GM23338 (cell line): ENCODE measurements at regions not wholly inside any gene's neighbourhood (a gene's known extent, or its start where the extent isn't known, plus 50 kb on each side); places are given as distances from the start of the nearest gene placed in this dataset.

Experiments used
- CREB1 ChIP-seq: fragments of 250-450 bp; sonication (Bioruptor Pico); IDR thresholded peaks from 2 replicates; pipeline ENCODE4 v1.5.0; 2020; ENCODE audit warnings: low read depth, mild to moderate bottlenecking, moderate library complexity
- EZH2 ChIP-seq: fragments of 200-600 bp; sonication (generic); IDR thresholded peaks from one replicate; pipeline ENCODE4 v1.8.0; 2017; ENCODE audit warnings: antibody characterized with exemption, mild to moderate bottlenecking, low read depth; ENCODE audit not compliant: unreplicated experiment
- JUNB ChIP-seq: IDR thresholded peaks from one replicate; pipeline ENCODE4 v1.6.1; 2016; ENCODE audit warnings: antibody characterized with exemption; ENCODE audit not compliant: unreplicated experiment
- POLR2AphosphoS5 ChIP-seq: IDR thresholded peaks from 2 replicates; pipeline ENCODE4 v1.6.1; 2016; ENCODE audit warnings: antibody characterized with exemption, low read depth
- STAT1 ChIP-seq: IDR thresholded peaks from one replicate; pipeline ENCODE4 v1.6.1; 2016; ENCODE audit warnings: antibody characterized with exemption; ENCODE audit not compliant: unreplicated experiment
- ZNF114 ChIP-seq: fragments of 250-450 bp; sonication (Bioruptor Pico); IDR thresholded peaks from 2 replicates; pipeline ENCODE4 v1.5.0; 2020; ENCODE audit warnings: mild to moderate bottlenecking, moderate library complexity
- TF ChIP-seq, protein P1 (sequence below), 2 experiments: fragments of 200-600 bp in 1 of 2; sonication (generic) in 1 of 2; conservative IDR thresholded peaks; 2 replicates each; pipeline versions ENCODE4 v1.5.1 to v1.6.1; 2016 to 2017; ENCODE audit warnings: antibody characterized with exemption in 2 of 2, low read depth in 2 of 2, mild to moderate bottlenecking in 2 of 2, moderate library complexity in 1 of 2
- TF ChIP-seq, protein P2 (sequence below): IDR thresholded peaks from 2 replicates; pipeline ENCODE4 v1.6.1; 2016; ENCODE audit warnings: antibody characterized with exemption
- TF ChIP-seq, protein P3 (sequence below): IDR thresholded peaks from one replicate; pipeline ENCODE4 v1.6.1; 2018; ENCODE audit warnings: antibody characterized with exemption; ENCODE audit not compliant: unreplicated experiment
- TF ChIP-seq, protein P4 (sequence below): fragments of 250-450 bp; sonication (Bioruptor Pico); IDR thresholded peaks from 2 replicates; pipeline ENCODE4 v1.5.0; 2020; ENCODE audit warnings: mild to moderate bottlenecking, moderate library complexity

DNA sequence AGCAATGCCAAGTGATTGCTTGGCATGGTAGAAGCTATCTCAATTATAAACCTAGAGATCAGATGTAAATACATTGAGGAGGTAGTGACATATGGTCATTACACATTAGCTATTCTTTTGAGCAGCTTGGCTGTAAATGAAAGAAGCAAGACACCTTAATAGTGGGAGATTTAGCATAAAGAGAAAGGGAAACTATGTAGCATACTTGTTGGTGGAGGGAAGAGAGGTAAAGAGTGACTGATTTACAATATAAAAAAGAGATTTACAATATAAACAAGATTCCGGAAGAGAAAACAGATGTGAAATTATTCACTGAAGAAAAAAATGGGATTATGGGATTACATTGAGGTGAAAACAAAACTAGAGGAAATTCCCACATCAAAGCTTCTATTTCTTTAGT, 2009.6 kb downstream of the OLFM4 start:
- TF ChIP-seq POLR2AphosphoS5 = no peak
- TF ChIP-seq, protein P1, sequence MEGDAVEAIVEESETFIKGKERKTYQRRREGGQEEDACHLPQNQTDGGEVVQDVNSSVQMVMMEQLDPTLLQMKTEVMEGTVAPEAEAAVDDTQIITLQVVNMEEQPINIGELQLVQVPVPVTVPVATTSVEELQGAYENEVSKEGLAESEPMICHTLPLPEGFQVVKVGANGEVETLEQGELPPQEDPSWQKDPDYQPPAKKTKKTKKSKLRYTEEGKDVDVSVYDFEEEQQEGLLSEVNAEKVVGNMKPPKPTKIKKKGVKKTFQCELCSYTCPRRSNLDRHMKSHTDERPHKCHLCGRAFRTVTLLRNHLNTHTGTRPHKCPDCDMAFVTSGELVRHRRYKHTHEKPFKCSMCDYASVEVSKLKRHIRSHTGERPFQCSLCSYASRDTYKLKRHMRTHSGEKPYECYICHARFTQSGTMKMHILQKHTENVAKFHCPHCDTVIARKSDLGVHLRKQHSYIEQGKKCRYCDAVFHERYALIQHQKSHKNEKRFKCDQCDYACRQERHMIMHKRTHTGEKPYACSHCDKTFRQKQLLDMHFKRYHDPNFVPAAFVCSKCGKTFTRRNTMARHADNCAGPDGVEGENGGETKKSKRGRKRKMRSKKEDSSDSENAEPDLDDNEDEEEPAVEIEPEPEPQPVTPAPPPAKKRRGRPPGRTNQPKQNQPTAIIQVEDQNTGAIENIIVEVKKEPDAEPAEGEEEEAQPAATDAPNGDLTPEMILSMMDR (conservative IDR thresholded peaks at IDR 0.05; ENCODE audit: low read depth in 2 of 2) = no peak
- TF ChIP-seq EZH2 = no peak
- TF ChIP-seq, protein P2, sequence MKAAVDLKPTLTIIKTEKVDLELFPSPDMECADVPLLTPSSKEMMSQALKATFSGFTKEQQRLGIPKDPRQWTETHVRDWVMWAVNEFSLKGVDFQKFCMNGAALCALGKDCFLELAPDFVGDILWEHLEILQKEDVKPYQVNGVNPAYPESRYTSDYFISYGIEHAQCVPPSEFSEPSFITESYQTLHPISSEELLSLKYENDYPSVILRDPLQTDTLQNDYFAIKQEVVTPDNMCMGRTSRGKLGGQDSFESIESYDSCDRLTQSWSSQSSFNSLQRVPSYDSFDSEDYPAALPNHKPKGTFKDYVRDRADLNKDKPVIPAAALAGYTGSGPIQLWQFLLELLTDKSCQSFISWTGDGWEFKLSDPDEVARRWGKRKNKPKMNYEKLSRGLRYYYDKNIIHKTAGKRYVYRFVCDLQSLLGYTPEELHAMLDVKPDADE = no peak
- TF ChIP-seq, protein P3, sequence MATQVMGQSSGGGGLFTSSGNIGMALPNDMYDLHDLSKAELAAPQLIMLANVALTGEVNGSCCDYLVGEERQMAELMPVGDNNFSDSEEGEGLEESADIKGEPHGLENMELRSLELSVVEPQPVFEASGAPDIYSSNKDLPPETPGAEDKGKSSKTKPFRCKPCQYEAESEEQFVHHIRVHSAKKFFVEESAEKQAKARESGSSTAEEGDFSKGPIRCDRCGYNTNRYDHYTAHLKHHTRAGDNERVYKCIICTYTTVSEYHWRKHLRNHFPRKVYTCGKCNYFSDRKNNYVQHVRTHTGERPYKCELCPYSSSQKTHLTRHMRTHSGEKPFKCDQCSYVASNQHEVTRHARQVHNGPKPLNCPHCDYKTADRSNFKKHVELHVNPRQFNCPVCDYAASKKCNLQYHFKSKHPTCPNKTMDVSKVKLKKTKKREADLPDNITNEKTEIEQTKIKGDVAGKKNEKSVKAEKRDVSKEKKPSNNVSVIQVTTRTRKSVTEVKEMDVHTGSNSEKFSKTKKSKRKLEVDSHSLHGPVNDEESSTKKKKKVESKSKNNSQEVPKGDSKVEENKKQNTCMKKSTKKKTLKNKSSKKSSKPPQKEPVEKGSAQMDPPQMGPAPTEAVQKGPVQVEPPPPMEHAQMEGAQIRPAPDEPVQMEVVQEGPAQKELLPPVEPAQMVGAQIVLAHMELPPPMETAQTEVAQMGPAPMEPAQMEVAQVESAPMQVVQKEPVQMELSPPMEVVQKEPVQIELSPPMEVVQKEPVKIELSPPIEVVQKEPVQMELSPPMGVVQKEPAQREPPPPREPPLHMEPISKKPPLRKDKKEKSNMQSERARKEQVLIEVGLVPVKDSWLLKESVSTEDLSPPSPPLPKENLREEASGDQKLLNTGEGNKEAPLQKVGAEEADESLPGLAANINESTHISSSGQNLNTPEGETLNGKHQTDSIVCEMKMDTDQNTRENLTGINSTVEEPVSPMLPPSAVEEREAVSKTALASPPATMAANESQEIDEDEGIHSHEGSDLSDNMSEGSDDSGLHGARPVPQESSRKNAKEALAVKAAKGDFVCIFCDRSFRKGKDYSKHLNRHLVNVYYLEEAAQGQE = no peak
- TF ChIP-seq, protein P4, sequence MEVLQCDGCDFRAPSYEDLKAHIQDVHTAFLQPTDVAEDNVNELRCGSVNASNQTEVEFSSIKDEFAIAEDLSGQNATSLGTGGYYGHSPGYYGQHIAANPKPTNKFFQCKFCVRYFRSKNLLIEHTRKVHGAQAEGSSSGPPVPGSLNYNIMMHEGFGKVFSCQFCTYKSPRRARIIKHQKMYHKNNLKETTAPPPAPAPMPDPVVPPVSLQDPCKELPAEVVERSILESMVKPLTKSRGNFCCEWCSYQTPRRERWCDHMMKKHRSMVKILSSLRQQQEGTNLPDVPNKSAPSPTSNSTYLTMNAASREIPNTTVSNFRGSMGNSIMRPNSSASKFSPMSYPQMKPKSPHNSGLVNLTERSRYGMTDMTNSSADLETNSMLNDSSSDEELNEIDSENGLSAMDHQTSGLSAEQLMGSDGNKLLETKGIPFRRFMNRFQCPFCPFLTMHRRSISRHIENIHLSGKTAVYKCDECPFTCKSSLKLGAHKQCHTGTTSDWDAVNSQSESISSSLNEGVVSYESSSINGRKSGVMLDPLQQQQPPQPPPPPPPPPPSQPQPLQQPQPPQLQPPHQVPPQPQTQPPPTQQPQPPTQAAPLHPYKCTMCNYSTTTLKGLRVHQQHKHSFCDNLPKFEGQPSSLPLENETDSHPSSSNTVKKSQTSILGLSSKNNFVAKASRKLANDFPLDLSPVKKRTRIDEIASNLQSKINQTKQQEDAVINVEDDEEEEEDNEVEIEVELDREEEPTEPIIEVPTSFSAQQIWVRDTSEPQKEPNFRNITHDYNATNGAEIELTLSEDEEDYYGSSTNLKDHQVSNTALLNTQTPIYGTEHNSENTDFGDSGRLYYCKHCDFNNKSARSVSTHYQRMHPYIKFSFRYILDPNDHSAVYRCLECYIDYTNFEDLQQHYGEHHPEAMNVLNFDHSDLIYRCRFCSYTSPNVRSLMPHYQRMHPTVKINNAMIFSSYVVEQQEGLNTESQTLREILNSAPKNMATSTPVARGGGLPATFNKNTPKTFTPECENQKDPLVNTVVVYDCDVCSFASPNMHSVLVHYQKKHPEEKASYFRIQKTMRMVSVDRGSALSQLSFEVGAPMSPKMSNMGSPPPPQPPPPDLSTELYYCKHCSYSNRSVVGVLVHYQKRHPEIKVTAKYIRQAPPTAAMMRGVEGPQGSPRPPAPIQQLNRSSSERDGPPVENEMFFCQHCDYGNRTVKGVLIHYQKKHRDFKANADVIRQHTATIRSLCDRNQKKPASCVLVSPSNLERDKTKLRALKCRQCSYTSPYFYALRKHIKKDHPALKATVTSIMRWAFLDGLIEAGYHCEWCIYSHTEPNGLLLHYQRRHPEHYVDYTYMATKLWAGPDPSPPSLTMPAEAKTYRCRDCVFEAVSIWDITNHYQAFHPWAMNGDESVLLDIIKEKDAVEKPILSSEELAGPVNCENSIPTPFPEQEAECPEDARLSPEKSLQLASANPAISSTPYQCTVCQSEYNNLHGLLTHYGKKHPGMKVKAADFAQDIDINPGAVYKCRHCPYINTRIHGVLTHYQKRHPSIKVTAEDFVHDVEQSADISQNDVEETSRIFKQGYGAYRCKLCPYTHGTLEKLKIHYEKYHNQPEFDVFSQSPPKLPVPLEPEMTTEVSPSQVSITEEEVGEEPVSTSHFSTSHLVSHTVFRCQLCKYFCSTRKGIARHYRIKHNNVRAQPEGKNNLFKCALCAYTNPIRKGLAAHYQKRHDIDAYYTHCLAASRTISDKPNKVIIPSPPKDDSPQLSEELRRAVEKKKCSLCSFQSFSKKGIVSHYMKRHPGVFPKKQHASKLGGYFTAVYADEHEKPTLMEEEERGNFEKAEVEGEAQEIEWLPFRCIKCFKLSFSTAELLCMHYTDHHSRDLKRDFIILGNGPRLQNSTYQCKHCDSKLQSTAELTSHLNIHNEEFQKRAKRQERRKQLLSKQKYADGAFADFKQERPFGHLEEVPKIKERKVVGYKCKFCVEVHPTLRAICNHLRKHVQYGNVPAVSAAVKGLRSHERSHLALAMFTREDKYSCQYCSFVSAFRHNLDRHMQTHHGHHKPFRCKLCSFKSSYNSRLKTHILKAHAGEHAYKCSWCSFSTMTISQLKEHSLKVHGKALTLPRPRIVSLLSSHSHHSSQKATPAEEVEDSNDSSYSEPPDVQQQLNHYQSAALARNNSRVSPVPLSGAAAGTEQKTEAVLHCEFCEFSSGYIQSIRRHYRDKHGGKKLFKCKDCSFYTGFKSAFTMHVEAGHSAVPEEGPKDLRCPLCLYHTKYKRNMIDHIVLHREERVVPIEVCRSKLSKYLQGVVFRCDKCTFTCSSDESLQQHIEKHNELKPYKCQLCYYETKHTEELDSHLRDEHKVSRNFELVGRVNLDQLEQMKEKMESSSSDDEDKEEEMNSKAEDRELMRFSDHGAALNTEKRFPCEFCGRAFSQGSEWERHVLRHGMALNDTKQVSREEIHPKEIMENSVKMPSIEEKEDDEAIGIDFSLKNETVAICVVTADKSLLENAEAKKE (CRISPR knock-in tag) = no peak
- no peak for TF ChIP-seq JUNB
- TF ChIP-seq ZNF114 (CRISPR knock-in tag) = no peak
- TF ChIP-seq CREB1 (CRISPR knock-in tag) = no peak
- no peak for TF ChIP-seq STAT1
